ENCODE measurements at regions not wholly inside any gene's neighbourhood (a gene's known extent, or its start where the extent isn't known, plus 50 kb on each side); places are given as distances from the start of the nearest gene placed in this dataset.

- peak; percentile 65 for DNase-seq (ENCODE audit: low read depth, low spot score)
- CTCF ChIA-PET, result no interaction called here
- POLR2A ChIA-PET, result no interaction called here
- peak overlapping the region; percentile 13; the same call in 1 of the 2 replicates for H3K4me3 ChIP-seq (ENCODE audit: low read depth, low read length)
- no peak for TF ChIP-seq CTCF (IDR thresholded peaks at IDR 0.05; ENCODE audit: insufficient read depth, low read length, missing control alignments)
Measured at GRCh38 chr2:143946436-143947391, 573.2 kb downstream of the ZEB2 start.

GRCh38 chr2:143942486-143942885 lies 577.4 kb downstream of the ZEB2 start:
- ChIA-PET POLR2A (no interaction called here), CTCF (no interaction called here)
- no peak for DNase-seq (ENCODE audit: low read depth, low spot score)
- H3K4me3 ChIP-seq (ENCODE audit: low read depth, low read length), result no peak overlapping the region
- no peak for TF ChIP-seq CTCF (IDR thresholded peaks at IDR 0.05; ENCODE audit: insufficient read depth, low read length, missing control alignments)

- CTCF ChIA-PET, result interaction anchor here (2.0 kb wide), 1 partner anchor 8 kb away, joined by 8 read pairs; no protein-coding TSS in a partner anchor
- no peak for DNase-seq (ENCODE audit: low read depth, low spot score)
- POLR2A ChIA-PET, result no interaction called here
- no peak for TF ChIP-seq CTCF (IDR thresholded peaks at IDR 0.05; ENCODE audit: insufficient read depth, low read length, missing control alignments)
- no peak overlapping the region for H3K4me3 ChIP-seq (ENCODE audit: low read depth, low read length)
Measured at GRCh38 chr2:143940720-143941119, 579.2 kb downstream of the ZEB2 start.

- CTCF ChIA-PET, result interaction anchor here (1.0 to 2.0 kb wide), 2 partner anchors 9 to 575 kb away, joined by 3 to 8 read pairs; no protein-coding TSS in a partner anchor
Measured at GRCh38 chr2:143939626-143940330, 580.1 kb downstream of the ZEB2 start.

GRCh38 chr2:143937723-143938350 lies 582.1 kb downstream of the ZEB2 start:
- peak overlapping the region; percentile 65 for H3K4me3 ChIP-seq (ENCODE audit: low read depth, low read length)
- CTCF ChIA-PET, result no interaction called here
- POLR2A ChIA-PET, result interaction anchor here (0.7 kb wide), 1 partner anchor 10 kb away, joined by 3 read pairs; no protein-coding TSS in a partner anchor
- no peak for DNase-seq (ENCODE audit: low read depth, low spot score)
- no peak for TF ChIP-seq CTCF (IDR thresholded peaks at IDR 0.05; ENCODE audit: insufficient read depth, low read length, missing control alignments)

More at GRCh38 chr2:143939626-143940330, 580.1 kb downstream of the ZEB2 start:
- H3K4me3 ChIP-seq (ENCODE audit: low read depth, low read length), result no peak overlapping the region
- TF ChIP-seq CTCF (IDR thresholded peaks at IDR 0.05; ENCODE audit: insufficient read depth, low read length, missing control alignments), result no peak
- POLR2A ChIA-PET, result no interaction called here
- DNase-seq (ENCODE audit: low read depth, low spot score), result no peak

Measured in AG04449 (cell line).